ENCODE measurements at regions not wholly inside any gene's neighbourhood (a gene's known extent, or its start where the extent isn't known, plus 50 kb on each side); places are given as distances from the start of the nearest gene placed in this dataset.

DNA sequence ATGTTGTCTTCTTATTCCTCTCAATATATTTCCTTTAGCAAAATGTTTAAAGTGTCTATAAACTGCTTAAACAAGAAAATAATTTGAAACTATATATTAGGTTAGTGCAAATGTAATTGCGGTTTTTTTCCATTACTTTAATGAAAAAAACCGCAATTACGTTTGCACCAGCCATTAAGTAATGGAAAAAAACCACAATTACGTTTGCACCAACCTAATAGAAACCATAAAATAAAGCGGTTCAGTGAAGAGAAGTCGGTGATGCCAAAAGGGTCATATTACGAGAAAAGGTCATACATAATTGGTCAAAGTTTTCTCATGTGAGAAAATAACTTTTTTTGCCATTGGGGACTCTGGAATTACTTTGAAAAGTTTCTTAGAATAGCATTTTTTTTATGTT is 385.6 kb upstream of the ST8SIA4 start:
- TF ChIP-seq POLR2A (IDR thresholded peaks at IDR 0.05; ENCODE audit: extremely low read depth, insufficient read length) (no peak), MYC (IDR thresholded peaks at IDR 0.05; ENCODE audit: low read depth, low read length) (no peak)
- TF ChIP-seq, protein P1, sequence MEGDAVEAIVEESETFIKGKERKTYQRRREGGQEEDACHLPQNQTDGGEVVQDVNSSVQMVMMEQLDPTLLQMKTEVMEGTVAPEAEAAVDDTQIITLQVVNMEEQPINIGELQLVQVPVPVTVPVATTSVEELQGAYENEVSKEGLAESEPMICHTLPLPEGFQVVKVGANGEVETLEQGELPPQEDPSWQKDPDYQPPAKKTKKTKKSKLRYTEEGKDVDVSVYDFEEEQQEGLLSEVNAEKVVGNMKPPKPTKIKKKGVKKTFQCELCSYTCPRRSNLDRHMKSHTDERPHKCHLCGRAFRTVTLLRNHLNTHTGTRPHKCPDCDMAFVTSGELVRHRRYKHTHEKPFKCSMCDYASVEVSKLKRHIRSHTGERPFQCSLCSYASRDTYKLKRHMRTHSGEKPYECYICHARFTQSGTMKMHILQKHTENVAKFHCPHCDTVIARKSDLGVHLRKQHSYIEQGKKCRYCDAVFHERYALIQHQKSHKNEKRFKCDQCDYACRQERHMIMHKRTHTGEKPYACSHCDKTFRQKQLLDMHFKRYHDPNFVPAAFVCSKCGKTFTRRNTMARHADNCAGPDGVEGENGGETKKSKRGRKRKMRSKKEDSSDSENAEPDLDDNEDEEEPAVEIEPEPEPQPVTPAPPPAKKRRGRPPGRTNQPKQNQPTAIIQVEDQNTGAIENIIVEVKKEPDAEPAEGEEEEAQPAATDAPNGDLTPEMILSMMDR (IDR thresholded peaks at IDR 0.05; ENCODE audit: low read depth, low read length): no peak
- TF ChIP-seq, protein P2, sequence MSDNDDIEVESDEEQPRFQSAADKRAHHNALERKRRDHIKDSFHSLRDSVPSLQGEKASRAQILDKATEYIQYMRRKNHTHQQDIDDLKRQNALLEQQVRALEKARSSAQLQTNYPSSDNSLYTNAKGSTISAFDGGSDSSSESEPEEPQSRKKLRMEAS (IDR thresholded peaks at IDR 0.05; ENCODE audit: low read depth, low read length): no peak
